K562 (cell line): ENCODE measurements at regions not wholly inside any gene's neighbourhood (a gene's known extent, or its start where the extent isn't known, plus 50 kb on each side); places are given as distances from the start of the nearest gene placed in this dataset. TPM values are rescaled to one million over a fixed set of nuclear protein-coding genes. Genes with fewer than 3 reads are reported as not detected.
"Not testable (repeated sequence)": the region's sequence is repeated elsewhere in the genome, so short reads cannot be mapped to it uniquely, and the experiment has no call there.

ENCODE experiments used
- ATAC-seq: fragments of 200-7000 bp; cut with Tn5 transposase; 3 replicates; pipeline ENCODE4 v1.9.1; 2020; ENCODE audit warnings: moderate library complexity
- BruUV-seq: library from RNA; stranded (reverse); fragments of 400-500 nt; replicated peaks from 2 replicates; lab custom pipeline; 2021; lab: Mats Ljungman, UMichigan
- CTCF ChIA-PET: fragments of 300-600 bp; formaldehyde crosslinking; extraction: SDS; loops from one replicate; lab custom pipeline; 2021; ENCODE audit warnings: low intra/inter-chr PET ratio; lab: Yijun Ruan, JAX
- POLR2A ChIA-PET: fragments of 300-600, 350-650 bp; sonication (Branson Sonifier 250); formaldehyde crosslinking; extraction: SDS; loops from one replicate; lab custom pipeline; 2021; ENCODE audit warnings: antibody characterized with exemption, inconsistent platforms; lab: Yijun Ruan, JAX
- DNase-seq, 4 experiments: peaks; one replicate each; pipeline versions ENCODE4 v3.0.0 to v3.0.0-alpha.2; 2011 to 2018; ENCODE audit warnings: low spot score in 3 of 4, mixed read lengths in 3 of 4; ENCODE audit errors: extremely low read depth in 1 of 4
- FAIRE-seq: peaks from 2 replicates; lab custom pipeline; 2011; peaks lifted over from hg19 to GRCh38; lab: Jason Lieb, UNC
- H2AFZ ChIP-seq: 2 replicates; pipeline ENCODE4 v1.6.0; 2011; ENCODE audit warnings: low read depth, low read length, control low read depth, inconsistent platforms
- H3K27ac ChIP-seq: fragments of 200-600 bp; 3 replicates; pipeline ENCODE4 v1.8.0; 2011; ENCODE audit warnings: low read depth, mild to moderate bottlenecking, control low read depth, inconsistent platforms, low read length, moderate library complexity, mixed read lengths; ENCODE audit errors: extremely low read depth
- H3K27me3 ChIP-seq, 2 experiments: fragments of 300-600 bp in 1 of 2; 2 replicates in 1 of 2; 3 replicates in 1 of 2; pipeline versions ENCODE4 v1.6.0 to v1.8.0; 2011; ENCODE audit warnings: inconsistent platforms in 2 of 2, low read length in 2 of 2, mild to moderate bottlenecking in 1 of 2, mixed read lengths in 1 of 2, moderate library complexity in 1 of 2; ENCODE audit not compliant: control insufficient read depth in 2 of 2, insufficient read depth in 2 of 2
- H3K36me3 ChIP-seq: fragments of 300-600 bp; 3 replicates; pipeline ENCODE4 v1.8.0; 2011; ENCODE audit warnings: mild to moderate bottlenecking, low read length, inconsistent platforms; ENCODE audit not compliant: control insufficient read depth, insufficient read depth
- H3K4me1 ChIP-seq, 2 experiments: fragments of 200-600 bp in 1 of 2; replicated peaks in 1 of 2; 2 replicates in 1 of 2; 3 replicates in 1 of 2; pipeline versions ENCODE4 v1.5.1 to v1.8.0; 2011; ENCODE audit warnings: inconsistent platforms in 2 of 2, low read length in 2 of 2, mild to moderate bottlenecking in 1 of 2, mixed read lengths in 1 of 2, moderate library complexity in 1 of 2; ENCODE audit not compliant: control insufficient read depth in 2 of 2, insufficient read depth in 2 of 2
- H3K4me2 ChIP-seq: 2 replicates; pipeline ENCODE4 v1.6.1; 2011; ENCODE audit warnings: low read length, control low read depth, inconsistent platforms, mixed read lengths; ENCODE audit not compliant: insufficient read depth
- H3K4me3 ChIP-seq: fragments of 200-600 bp; sonication (generic), shearing (Covaris generic); 2 replicates; pipeline ENCODE4 v1.5.1; 2016; ENCODE audit warnings: control low read depth, inconsistent platforms
- H3K79me2 ChIP-seq: fragments of 200-600 bp; 3 replicates; pipeline ENCODE4 v1.8.0; 2011; ENCODE audit warnings: low read length, inconsistent platforms; ENCODE audit not compliant: control insufficient read depth, insufficient read depth
- H3K9ac ChIP-seq, 2 experiments: 2 replicates each; pipeline versions ENCODE4 v1.6.0 to v1.6.1; 2011; ENCODE audit warnings: low read depth in 2 of 2, low read length in 2 of 2, control low read depth in 1 of 2, inconsistent platforms in 1 of 2, mild to moderate bottlenecking in 1 of 2, mixed read lengths in 1 of 2; ENCODE audit not compliant: insufficient read depth in 1 of 2
- H3K9me1 ChIP-seq: one replicate; pipeline ENCODE4 v1.6.0; 2011; ENCODE audit warnings: inconsistent platforms, mild to moderate bottlenecking, low read length, moderate library complexity; ENCODE audit not compliant: control insufficient read depth, insufficient read depth
- H3K9me3 ChIP-seq: replicated peaks from 2 replicates; pipeline ENCODE4 v1.5.1; 2011; ENCODE audit warnings: low read depth, low read length, inconsistent platforms; ENCODE audit not compliant: control insufficient read depth, insufficient read depth
- H4K20me1 ChIP-seq: replicated peaks from 2 replicates; pipeline ENCODE4 v1.6.1; 2011; ENCODE audit warnings: low read length, inconsistent platforms, mixed read lengths; ENCODE audit not compliant: control insufficient read depth, insufficient read depth
- WGBS: fragments of 100-300 bp; shearing (Covaris generic); methylation state at CpG from one replicate; pipeline ENCODE4 v1.1.6; 2016; ENCODE audit warnings: low coverage, mixed read lengths; ENCODE audit not compliant: insufficient coverage; ENCODE audit errors: missing lambda C conversion rate; 5-methylcytosine and 5-hydroxymethylcytosine counted together
- in situ Hi-C: fragments of 300-500 bp; cut with MboI; formaldehyde crosslinking; loops from 4 replicates; pipeline ENCODE4 v1.15.0; 2018; ENCODE audit warnings: inconsistent platforms, mixed read lengths
- intact Hi-C: fragments of 100-400 bp; cut with micrococcal nuclease; formaldehyde crosslinking; loops from 2 replicates; pipeline ENCODE4 v1.14.2; 2022
- small RNA-seq: library from RNA; depleted of rRNA; stranded (forward); fragments of <200 nt; gene quantifications from one replicate; pipeline ENCODE3, GENCODE V24; 2014

DNA sequence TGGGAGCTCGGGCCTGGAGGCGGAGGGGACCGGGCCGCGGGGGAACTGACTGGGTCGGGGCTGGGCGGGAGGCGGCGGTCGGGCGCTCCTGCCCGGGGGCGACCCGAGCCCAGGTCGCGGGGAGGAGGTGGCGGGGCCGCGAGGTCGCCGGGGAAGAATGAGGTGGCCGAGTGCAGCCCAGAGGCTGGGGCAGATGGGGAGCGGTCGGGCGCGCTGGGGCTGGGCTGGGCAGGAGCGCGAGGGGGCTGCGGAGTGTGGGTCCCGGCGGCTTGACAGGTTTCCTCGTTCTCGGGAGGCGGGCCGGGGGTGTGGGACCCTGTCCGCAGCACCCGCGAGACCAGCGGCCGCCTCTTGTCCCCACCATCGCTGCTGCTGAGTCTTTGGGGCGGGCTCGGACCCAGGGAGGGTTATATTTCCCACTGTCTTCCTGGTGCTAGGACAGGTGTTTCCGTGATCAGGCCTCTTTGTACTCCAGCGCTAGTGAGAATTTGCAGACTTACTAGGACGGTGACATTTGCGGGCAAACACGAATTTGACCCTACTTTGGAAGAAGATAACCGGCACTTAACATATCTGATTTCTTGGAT lies 208.4 kb upstream of the ZNF722 start:
- 0% methylated on average over 12 of the region's 49 CpGs for WGBS
- BruUV-seq, H4K20me1 ChIP-seq, DNase-seq, H3K4me2 ChIP-seq, H3K27ac ChIP-seq, H3K4me1 ChIP-seq, ATAC-seq, H3K9ac ChIP-seq, H2AFZ ChIP-seq, H3K9me3 ChIP-seq, H3K9me1 ChIP-seq, H3K36me3 ChIP-seq, H3K27me3 ChIP-seq, CTCF ChIA-PET, H3K4me3 ChIP-seq, intact Hi-C loops, POLR2A ChIA-PET, H3K79me2 ChIP-seq, in situ Hi-C loops, FAIRE-seq: not testable (repeated sequence)

Small RNA genes lying in the stretch of these regions (small RNA-seq; reads per million reads assigned to genes)
- gene AC079355.2 = not detected
